Neural cell (in vitro differentiated cells): ENCODE measurements at regions not wholly inside any gene's neighbourhood (a gene's known extent, or its start where the extent isn't known, plus 50 kb on each side); places are given as distances from the start of the nearest gene placed in this dataset.

Experiments
- H2AFZ ChIP-seq: fragments of 200-600, 300-800 bp; sonication (generic), shearing (Covaris generic); 2 replicates; pipeline ENCODE4 v1.6.0; 2014; ENCODE audit warnings: low read depth, mild to moderate bottlenecking, antibody characterized with exemption, low read length, moderate library complexity
- H3F3A ChIP-seq: fragments of 200-600 bp; shearing (Covaris generic); 2 replicates; pipeline ENCODE4 v1.6.1; 2016; ENCODE audit warnings: mild to moderate bottlenecking, moderate library complexity, mixed read lengths, antibody characterized with exemption, low read length; ENCODE audit not compliant: insufficient read depth, poor library complexity, severe bottlenecking
- H3K27ac ChIP-seq: fragments of 200-600, 300-800 bp; sonication (generic), shearing (Covaris generic); 2 replicates; pipeline ENCODE4 v1.5.1; 2014; ENCODE audit warnings: mild to moderate bottlenecking, low read length, moderate library complexity
- H3K27me3 ChIP-seq: fragments of 300-800, 200-600 bp; sonication (generic), shearing (Covaris generic); 2 replicates; pipeline ENCODE4 v1.6.0; 2014; ENCODE audit warnings: mild to moderate bottlenecking, low read depth, low read length, moderate library complexity; ENCODE audit not compliant: insufficient read depth
- H3K36me3 ChIP-seq: fragments of 300-800, 200-600 bp; sonication (generic), shearing (Covaris generic); 2 replicates; pipeline ENCODE4 v1.5.1; 2014; ENCODE audit warnings: mild to moderate bottlenecking, antibody characterized with exemption, low read length, moderate library complexity; ENCODE audit not compliant: insufficient read depth
- H3K4me2 ChIP-seq: fragments of 300-800, 200-600 bp; sonication (generic), shearing (Covaris generic); 2 replicates; pipeline ENCODE4 v1.6.0; 2014; ENCODE audit warnings: mild to moderate bottlenecking, low read length
- H3K4me3 ChIP-seq: fragments of 300-800, 200-600 bp; sonication (generic), shearing (Covaris generic); 2 replicates; pipeline ENCODE4 v1.5.1; 2014; ENCODE audit warnings: mild to moderate bottlenecking, low read length, moderate library complexity
- H3K79me2 ChIP-seq: fragments of 200-600 bp; shearing (Covaris generic); replicated peaks from 2 replicates; pipeline ENCODE4 v1.6.0; 2014; ENCODE audit warnings: mild to moderate bottlenecking, low read length, moderate library complexity; ENCODE audit not compliant: insufficient read depth
- H3K9ac ChIP-seq: fragments of 300-800, 200-600 bp; sonication (generic), shearing (Covaris generic); 2 replicates; pipeline ENCODE4 v1.6.1; 2016; ENCODE audit warnings: mild to moderate bottlenecking, low read length, mixed read lengths
- H3K9me2 ChIP-seq: fragments of 200-600 bp; shearing (Covaris generic); 2 replicates; pipeline ENCODE4 v1.6.1; 2016; ENCODE audit warnings: mild to moderate bottlenecking, low read length, mixed read lengths; ENCODE audit not compliant: insufficient read depth
- H3K9me3 ChIP-seq: fragments of 200-600, 300-800 bp; sonication (generic), shearing (Covaris generic); 2 replicates; pipeline ENCODE4 v1.6.1; 2016; ENCODE audit warnings: mild to moderate bottlenecking, mixed run types, low read length, moderate library complexity, mixed read lengths
- H4K20me1 ChIP-seq: fragments of 200-600 bp; shearing (Covaris generic); 2 replicates; pipeline ENCODE4 v1.6.1; 2016; ENCODE audit warnings: mild to moderate bottlenecking, mixed run types; ENCODE audit not compliant: insufficient read depth
- CTCF ChIP-seq: fragments of 450-650 bp; IDR thresholded peaks from 2 replicates; pipeline ENCODE4 v1.5.1; 2014; ENCODE audit warnings: antibody characterized with exemption, mild to moderate bottlenecking, moderate library complexity; ENCODE audit not compliant: poor library complexity, severe bottlenecking
- EP300 ChIP-seq: fragments of 450-650 bp; conservative IDR thresholded peaks from 2 replicates; pipeline ENCODE4 v1.6.1; 2014; ENCODE audit warnings: antibody characterized with exemption, mild to moderate bottlenecking, moderate library complexity; ENCODE audit not compliant: poor library complexity, severe bottlenecking
- EZH2 ChIP-seq: fragments of 200-600, 300-800 bp; shearing (Covaris generic), sonication (generic); IDR thresholded peaks from 2 replicates; pipeline ENCODE4 v1.6.1; 2014; ENCODE audit warnings: antibody characterized with exemption, low read length, borderline replicate concordance, mild to moderate bottlenecking; ENCODE audit not compliant: insufficient read depth, poor library complexity, severe bottlenecking
- MXI1 ChIP-seq: fragments of 450-650 bp; conservative IDR thresholded peaks from 2 replicates; pipeline ENCODE4 v1.6.1; 2014; ENCODE audit warnings: antibody characterized with exemption, mild to moderate bottlenecking; ENCODE audit not compliant: poor library complexity, severe bottlenecking
- POLR2AphosphoS5 ChIP-seq: IDR thresholded peaks from 2 replicates; pipeline ENCODE4 v1.6.1; 2012
- RAD21 ChIP-seq: fragments of 450-650 bp; conservative IDR thresholded peaks from 2 replicates; pipeline ENCODE4 v1.6.1; 2014; ENCODE audit warnings: antibody characterized with exemption, mild to moderate bottlenecking, moderate library complexity
- REST ChIP-seq: IDR thresholded peaks from 2 replicates; pipeline ENCODE4 v1.6.1; 2012; ENCODE audit warnings: borderline replicate concordance
- SMC3 ChIP-seq: fragments of 450-650 bp; conservative IDR thresholded peaks from 2 replicates; pipeline ENCODE4 v1.6.1; 2014; ENCODE audit warnings: antibody characterized with exemption, mild to moderate bottlenecking, moderate library complexity; ENCODE audit not compliant: poor library complexity
- TAF1 ChIP-seq: IDR thresholded peaks from 2 replicates; pipeline ENCODE4 v1.6.1; 2012; ENCODE audit warnings: low read depth

GRCh38 chr2:196445991-196446390, 193.5 kb upstream of the CCDC150 start:
- Histone ChIP-seq H3K36me3 (no peaks in the 10 kb centered on the region), H3K4me2 (no peak overlapping the region), H3K9me2 (no peaks in the 10 kb centered on the region), H3F3A (no peaks in the 10 kb centered on the region), H4K20me1 (no peaks in the 10 kb centered on the region), H3K27ac (no peak overlapping the region), H2AFZ (no peak overlapping the region), H3K4me3 (no peak overlapping the region), H3K9me3 (no peaks in the 10 kb centered on the region), H3K79me2 (no peaks in the 10 kb centered on the region), H3K27me3 (no peaks in the 10 kb centered on the region), H3K9ac (no peak overlapping the region)
- TF ChIP-seq MXI1, result no peak

- Histone ChIP-seq H3K9me2 (no peaks in the 10 kb centered on the region), H3K27me3 (no peaks in the 10 kb centered on the region), H3K79me2 (no peaks in the 10 kb centered on the region), H3K4me3 (no peak overlapping the region), H3K9me3 (no peaks in the 10 kb centered on the region), H3K4me2 (no peak overlapping the region), H3K36me3 (no peaks in the 10 kb centered on the region), H2AFZ (no peak overlapping the region), H3F3A (no peaks in the 10 kb centered on the region), H4K20me1 (no peaks in the 10 kb centered on the region), H3K9ac (no peak overlapping the region), H3K27ac (no peak overlapping the region)
- TF ChIP-seq TAF1, result no peak
Measured at GRCh38 chr2:196448407-196449079, 191.0 kb upstream of the CCDC150 start.

GRCh38 chr2:196449083-196449482, 190.4 kb upstream of the CCDC150 start:
- no peak overlapping the region for H3K27ac ChIP-seq
- H3K27me3 ChIP-seq, result no peaks in the 10 kb centered on the region
- H3K4me2 ChIP-seq, result no peak overlapping the region

More at GRCh38 chr2:196449083-196449482, 190.4 kb upstream of the CCDC150 start:
- Histone ChIP-seq H3F3A (no peaks in the 10 kb centered on the region), H4K20me1 (no peaks in the 10 kb centered on the region), H3K9me2 (no peaks in the 10 kb centered on the region), H3K4me3 (no peak overlapping the region), H3K36me3 (no peaks in the 10 kb centered on the region), H3K9ac (no peak overlapping the region), H3K79me2 (no peaks in the 10 kb centered on the region), H3K9me3 (no peaks in the 10 kb centered on the region), H2AFZ (no peak overlapping the region)
- TF ChIP-seq RAD21, result no peak
- TF ChIP-seq TAF1, result no peak
- TF ChIP-seq EP300, result no peak
- no peak for TF ChIP-seq SMC3
- no peak for TF ChIP-seq EZH2
- no peak for TF ChIP-seq REST
- no peak for TF ChIP-seq CTCF
- no peak for TF ChIP-seq POLR2AphosphoS5
